GM12878 (cell line): ENCODE measurements at regions not wholly inside any gene's neighbourhood (a gene's known extent, or its start where the extent isn't known, plus 50 kb on each side); places are given as distances from the start of the nearest gene placed in this dataset.

Experiments used
- ATAC-seq: fragments of 200-7000 bp; cut with Tn5 transposase; 3 replicates; pipeline ENCODE4 v1.9.1; 2020; ENCODE audit warnings: mild to moderate bottlenecking, moderate library complexity
- BruUV-seq: library from RNA; stranded (reverse); fragments of 400-500 nt; replicated peaks from 2 replicates; lab custom pipeline; 2021; lab: Mats Ljungman, UMichigan
- CTCF ChIA-PET: fragments of 300-600 bp; sonication (Branson Sonifier 250); formaldehyde crosslinking; extraction: SDS; loops from one replicate; lab custom pipeline; 2021; ENCODE audit warnings: inconsistent platforms; lab: Yijun Ruan, JAX
- POLR2A ChIA-PET: fragments of 350-600 bp; formaldehyde crosslinking; extraction: SDS; loops from one replicate; lab custom pipeline; 2021; ENCODE audit warnings: inconsistent platforms; lab: Charles Lee
- RAD21 ChIA-PET: fragments of 300-600 bp; sonication (Branson Sonifier 250); formaldehyde crosslinking; loops from one replicate; lab custom pipeline; 2023; ENCODE audit warnings: antibody characterized with exemption; ENCODE audit not compliant: unreplicated experiment; lab: Charles Lee
- SMC1A ChIA-PET: fragments of 300-600 bp; sonication (Branson Sonifier 250); formaldehyde crosslinking; loops from one replicate; lab custom pipeline; 2023; ENCODE audit not compliant: unreplicated experiment, uncharacterized antibody; lab: Charles Lee
- DNase-seq: peaks from one replicate; pipeline ENCODE4 v3.0.0-alpha.2; 2011; ENCODE audit warnings: low read depth, low spot score
- FAIRE-seq: peaks from 3 replicates; lab custom pipeline; 2011; peaks lifted over from hg19 to GRCh38; lab: Jason Lieb, UNC
- H2AFZ ChIP-seq: 2 replicates; pipeline ENCODE4 v1.6.0; 2011; ENCODE audit warnings: low read depth, low read length, control low read depth; ENCODE audit not compliant: control insufficient read depth
- H3K27ac ChIP-seq: 2 replicates; pipeline ENCODE4 v1.5.1; 2011; ENCODE audit warnings: control low read depth; ENCODE audit not compliant: control insufficient read depth, insufficient read depth
- H3K27me3 ChIP-seq, 2 experiments: replicated peaks in 1 of 2; 2 replicates each; pipeline versions ENCODE4 v1.6.0 to v1.6.1; 2011; ENCODE audit warnings: low read length in 1 of 2; ENCODE audit not compliant: control insufficient read depth in 2 of 2, insufficient read depth in 2 of 2
- H3K36me3 ChIP-seq, 2 experiments: 2 replicates each; pipeline ENCODE4 v1.5.1; 2011; ENCODE audit warnings: low read length in 1 of 2; ENCODE audit not compliant: control insufficient read depth in 2 of 2, insufficient read depth in 2 of 2
- H3K4me1 ChIP-seq: 2 replicates; pipeline ENCODE4 v1.6.1; 2011; ENCODE audit warnings: mild to moderate bottlenecking, low read length, moderate library complexity, mixed read lengths; ENCODE audit not compliant: control insufficient read depth, insufficient read depth
- H3K4me2 ChIP-seq: 2 replicates; pipeline ENCODE4 v1.6.0; 2011; ENCODE audit warnings: control low read depth; ENCODE audit not compliant: control insufficient read depth, insufficient read depth
- H3K4me3 ChIP-seq: fragments of 200-600 bp; sonication (generic); 2 replicates; pipeline ENCODE4 v1.5.1; 2016
- H3K79me2 ChIP-seq: 2 replicates; pipeline ENCODE4 v1.6.0; 2011; ENCODE audit warnings: low read length; ENCODE audit not compliant: control insufficient read depth, insufficient read depth
- H3K9ac ChIP-seq: 2 replicates; pipeline ENCODE4 v1.8.0; 2011; ENCODE audit warnings: low read length, control low read depth, mixed read lengths; ENCODE audit not compliant: control insufficient read depth, insufficient read depth
- H3K9me3 ChIP-seq: replicated peaks from 3 replicates; pipeline ENCODE4 v1.5.1; 2011; ENCODE audit warnings: mild to moderate bottlenecking, low read length; ENCODE audit not compliant: control insufficient read depth, insufficient read depth
- H4K20me1 ChIP-seq: 2 replicates; pipeline ENCODE4 v1.6.0; 2011; ENCODE audit not compliant: control insufficient read depth, insufficient read depth
- FOXM1 ChIP-seq: IDR thresholded peaks from 2 replicates; pipeline ENCODE4 v1.6.1; 2012; ENCODE audit warnings: low read depth, mild to moderate bottlenecking, inconsistent platforms, low read length, moderate library complexity
- KAT2A ChIP-seq: conservative IDR thresholded peaks from 2 replicates; pipeline ENCODE4 v1.6.1; 2011; ENCODE audit warnings: low read depth, low read length; ENCODE audit not compliant: control insufficient read depth
- RELA ChIP-seq: fragments of 450-650 bp; IDR thresholded peaks from 2 replicates; pipeline ENCODE4 v1.8.0; 2014; ENCODE audit warnings: borderline replicate concordance; ENCODE audit not compliant: partially characterized antibody
- SIN3A ChIP-seq: IDR thresholded peaks from 2 replicates; pipeline ENCODE4 v1.6.1; 2012; ENCODE audit warnings: low read depth, low read length, improper control_type of control experiment
- SMARCA5 ChIP-seq: fragments of 450-650 bp; IDR thresholded peaks from 2 replicates; pipeline ENCODE4 v1.6.1; 2017; ENCODE audit warnings: mild to moderate bottlenecking
- SMC3 ChIP-seq: IDR thresholded peaks from 2 replicates; pipeline ENCODE4 v1.6.1; 2011; ENCODE audit warnings: low read length, improper control_type of control experiment, borderline replicate concordance
- WGBS: methylation state at CpG from one replicate; pipeline ENCODE4 v1.1.6; 2016; ENCODE audit warnings: low lambda C conversion rate; ENCODE audit not compliant: insufficient replicate concordance, insufficient coverage; ENCODE audit errors: missing lambda C conversion rate; 5-methylcytosine and 5-hydroxymethylcytosine counted together
- in situ Hi-C: fragments of 300-500 bp; cut with MboI; formaldehyde crosslinking; loops from 9 replicates; pipeline ENCODE4 v1.14.3; 2018; ENCODE audit warnings: mixed read lengths
- intact Hi-C: fragments of 100-400 bp; cut with micrococcal nuclease; formaldehyde crosslinking; loops from one replicate; pipeline ENCODE4 v1.14.2; 2022; ENCODE audit not compliant: unreplicated experiment
- TF ChIP-seq, protein P1 (sequence below): IDR thresholded peaks from 2 replicates; pipeline ENCODE4 v1.6.1; 2012; ENCODE audit warnings: mild to moderate bottlenecking, low read depth, low read length
- TF ChIP-seq, protein P2 (sequence below): IDR thresholded peaks from 2 replicates; pipeline ENCODE4 v1.6.1; 2011; ENCODE audit warnings: low read depth, mild to moderate bottlenecking, low read length, moderate library complexity, borderline replicate concordance; ENCODE audit errors: extremely low read depth
- TF ChIP-seq, protein P3 (sequence below): IDR thresholded peaks from 2 replicates; pipeline ENCODE4 v1.6.1; 2011; ENCODE audit warnings: mild to moderate bottlenecking, low read depth, low read length, moderate library complexity; ENCODE audit not compliant: insufficient replicate concordance
- TF ChIP-seq, protein P4 (sequence below): IDR thresholded peaks from 2 replicates; pipeline ENCODE4 v1.6.1; 2012; ENCODE audit warnings: low read depth, low read length, improper control_type of control experiment
- TF ChIP-seq, protein P5 (sequence below): fragments of 450-650 bp; IDR thresholded peaks from 2 replicates; pipeline ENCODE4 v1.6.1; 2017; ENCODE audit warnings: mild to moderate bottlenecking

- TF ChIP-seq, protein P1, sequence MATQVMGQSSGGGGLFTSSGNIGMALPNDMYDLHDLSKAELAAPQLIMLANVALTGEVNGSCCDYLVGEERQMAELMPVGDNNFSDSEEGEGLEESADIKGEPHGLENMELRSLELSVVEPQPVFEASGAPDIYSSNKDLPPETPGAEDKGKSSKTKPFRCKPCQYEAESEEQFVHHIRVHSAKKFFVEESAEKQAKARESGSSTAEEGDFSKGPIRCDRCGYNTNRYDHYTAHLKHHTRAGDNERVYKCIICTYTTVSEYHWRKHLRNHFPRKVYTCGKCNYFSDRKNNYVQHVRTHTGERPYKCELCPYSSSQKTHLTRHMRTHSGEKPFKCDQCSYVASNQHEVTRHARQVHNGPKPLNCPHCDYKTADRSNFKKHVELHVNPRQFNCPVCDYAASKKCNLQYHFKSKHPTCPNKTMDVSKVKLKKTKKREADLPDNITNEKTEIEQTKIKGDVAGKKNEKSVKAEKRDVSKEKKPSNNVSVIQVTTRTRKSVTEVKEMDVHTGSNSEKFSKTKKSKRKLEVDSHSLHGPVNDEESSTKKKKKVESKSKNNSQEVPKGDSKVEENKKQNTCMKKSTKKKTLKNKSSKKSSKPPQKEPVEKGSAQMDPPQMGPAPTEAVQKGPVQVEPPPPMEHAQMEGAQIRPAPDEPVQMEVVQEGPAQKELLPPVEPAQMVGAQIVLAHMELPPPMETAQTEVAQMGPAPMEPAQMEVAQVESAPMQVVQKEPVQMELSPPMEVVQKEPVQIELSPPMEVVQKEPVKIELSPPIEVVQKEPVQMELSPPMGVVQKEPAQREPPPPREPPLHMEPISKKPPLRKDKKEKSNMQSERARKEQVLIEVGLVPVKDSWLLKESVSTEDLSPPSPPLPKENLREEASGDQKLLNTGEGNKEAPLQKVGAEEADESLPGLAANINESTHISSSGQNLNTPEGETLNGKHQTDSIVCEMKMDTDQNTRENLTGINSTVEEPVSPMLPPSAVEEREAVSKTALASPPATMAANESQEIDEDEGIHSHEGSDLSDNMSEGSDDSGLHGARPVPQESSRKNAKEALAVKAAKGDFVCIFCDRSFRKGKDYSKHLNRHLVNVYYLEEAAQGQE = no peak
- TF ChIP-seq RELA (no peak), KAT2A (no peak)
Observed at GRCh38 chr17:77696721-77697460, 261.6 kb upstream of the TNRC6C start (continued).

GRCh38 chr17:77697480-77698400, 260.8 kb upstream of the TNRC6C start:
- in situ Hi-C loops = no loop called here
- CTCF ChIA-PET = interaction anchor here (0.6 kb wide), 1 partner anchor 1347 kb away, joined by 3 read pairs; no protein-coding TSS in a partner anchor
- TF ChIP-seq, protein P2, sequence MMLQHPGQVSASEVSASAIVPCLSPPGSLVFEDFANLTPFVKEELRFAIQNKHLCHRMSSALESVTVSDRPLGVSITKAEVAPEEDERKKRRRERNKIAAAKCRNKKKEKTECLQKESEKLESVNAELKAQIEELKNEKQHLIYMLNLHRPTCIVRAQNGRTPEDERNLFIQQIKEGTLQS = no peak
- TF ChIP-seq SMC3 (no peak), FOXM1 (no peak), SMARCA5 (no peak), SIN3A (no peak)
- TF ChIP-seq, protein P3, sequence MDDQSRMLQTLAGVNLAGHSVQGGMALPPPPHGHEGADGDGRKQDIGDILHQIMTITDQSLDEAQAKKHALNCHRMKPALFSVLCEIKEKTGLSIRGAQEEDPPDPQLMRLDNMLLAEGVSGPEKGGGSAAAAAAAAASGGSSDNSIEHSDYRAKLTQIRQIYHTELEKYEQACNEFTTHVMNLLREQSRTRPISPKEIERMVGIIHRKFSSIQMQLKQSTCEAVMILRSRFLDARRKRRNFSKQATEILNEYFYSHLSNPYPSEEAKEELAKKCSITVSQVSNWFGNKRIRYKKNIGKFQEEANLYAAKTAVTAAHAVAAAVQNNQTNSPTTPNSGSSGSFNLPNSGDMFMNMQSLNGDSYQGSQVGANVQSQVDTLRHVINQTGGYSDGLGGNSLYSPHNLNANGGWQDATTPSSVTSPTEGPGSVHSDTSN = no peak
- TF ChIP-seq, protein P4, sequence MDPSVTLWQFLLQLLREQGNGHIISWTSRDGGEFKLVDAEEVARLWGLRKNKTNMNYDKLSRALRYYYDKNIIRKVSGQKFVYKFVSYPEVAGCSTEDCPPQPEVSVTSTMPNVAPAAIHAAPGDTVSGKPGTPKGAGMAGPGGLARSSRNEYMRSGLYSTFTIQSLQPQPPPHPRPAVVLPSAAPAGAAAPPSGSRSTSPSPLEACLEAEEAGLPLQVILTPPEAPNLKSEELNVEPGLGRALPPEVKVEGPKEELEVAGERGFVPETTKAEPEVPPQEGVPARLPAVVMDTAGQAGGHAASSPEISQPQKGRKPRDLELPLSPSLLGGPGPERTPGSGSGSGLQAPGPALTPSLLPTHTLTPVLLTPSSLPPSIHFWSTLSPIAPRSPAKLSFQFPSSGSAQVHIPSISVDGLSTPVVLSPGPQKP = no peak
- TF ChIP-seq, protein P5, sequence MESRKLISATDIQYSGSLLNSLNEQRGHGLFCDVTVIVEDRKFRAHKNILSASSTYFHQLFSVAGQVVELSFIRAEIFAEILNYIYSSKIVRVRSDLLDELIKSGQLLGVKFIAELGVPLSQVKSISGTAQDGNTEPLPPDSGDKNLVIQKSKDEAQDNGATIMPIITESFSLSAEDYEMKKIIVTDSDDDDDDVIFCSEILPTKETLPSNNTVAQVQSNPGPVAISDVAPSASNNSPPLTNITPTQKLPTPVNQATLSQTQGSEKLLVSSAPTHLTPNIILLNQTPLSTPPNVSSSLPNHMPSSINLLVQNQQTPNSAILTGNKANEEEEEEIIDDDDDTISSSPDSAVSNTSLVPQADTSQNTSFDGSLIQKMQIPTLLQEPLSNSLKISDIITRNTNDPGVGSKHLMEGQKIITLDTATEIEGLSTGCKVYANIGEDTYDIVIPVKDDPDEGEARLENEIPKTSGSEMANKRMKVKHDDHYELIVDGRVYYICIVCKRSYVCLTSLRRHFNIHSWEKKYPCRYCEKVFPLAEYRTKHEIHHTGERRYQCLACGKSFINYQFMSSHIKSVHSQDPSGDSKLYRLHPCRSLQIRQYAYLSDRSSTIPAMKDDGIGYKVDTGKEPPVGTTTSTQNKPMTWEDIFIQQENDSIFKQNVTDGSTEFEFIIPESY = no peak

More at GRCh38 chr17:77697480-77698400, 260.8 kb upstream of the TNRC6C start:
- Histone ChIP-seq H3K79me2 (no peaks in the 10 kb centered on the region), H3K36me3 (no peaks in the 10 kb centered on the region), H3K27ac (no peak overlapping the region), H4K20me1 (no peaks in the 10 kb centered on the region), H2AFZ (no peak overlapping the region), H3K27me3 (peaks cover 1 to 2% of the 10 kb centered on the region in 2 experiments; a peak in 3 of 4 replicates), H3K4me3 (no peak overlapping the region), H3K4me1 (no peaks in the 10 kb centered on the region), H3K4me2 (no peak overlapping the region), H3K9me3 (peaks cover 8% of the 10 kb centered on the region; the same call in 2 of the 3 replicates), H3K9ac (no peak overlapping the region)
- intact Hi-C loops = no loop called here
- WGBS = 22% methylated on average over 16 of the region's 16 CpGs
- RAD21 ChIA-PET = no interaction called here
- POLR2A ChIA-PET = no interaction called here
- ATAC-seq (no peak), FAIRE-seq (no peak), DNase-seq (no peak)
- no TSS peak for BruUV-seq
- SMC1A ChIA-PET = no interaction called here
